Naive B cell (primary cell): ENCODE measurements at regions not wholly inside any gene's neighbourhood (a gene's known extent, or its start where the extent isn't known, plus 50 kb on each side); places are given as distances from the start of the nearest gene placed in this dataset.
"Not testable (repeated sequence)": the region's sequence is repeated elsewhere in the genome, so short reads cannot be mapped to it uniquely, and the experiment has no call there.

ENCODE experiments used
- ATAC-seq, 2 donors: fragments of 150-1000 bp; cut with Tn5 transposase; 2 replicates each; pipeline ENCODE4 v1.10.0; 2021; ENCODE audit warnings: low read depth in 2 of 2, mild to moderate bottlenecking in 2 of 2, moderate library complexity in 2 of 2
- DNase-seq: peaks from one replicate; pipeline ENCODE4 v3.0.0; 2022
- H3K27ac Mint-ChIP-seq, 6 donors: one replicate each; pipeline ENCODE4 v1.8.0; 2020 to 2022; ENCODE audit warnings: mild to moderate bottlenecking in 6 of 6, mixed read lengths in 6 of 6, moderate library complexity in 5 of 6, inconsistent platforms in 2 of 6
- H3K27me3 Mint-ChIP-seq, 3 donors: one replicate each; pipeline ENCODE4 v1.8.0; 2021 to 2022; ENCODE audit warnings: mixed read lengths in 3 of 3, mild to moderate bottlenecking in 1 of 3
- H3K36me3 Mint-ChIP-seq, 2 donors: one replicate each; pipeline ENCODE4 v1.8.0; 2020 to 2022; ENCODE audit warnings: mixed read lengths in 2 of 2, inconsistent platforms in 1 of 2, mild to moderate bottlenecking in 1 of 2
- H3K4me1 Mint-ChIP-seq, 3 donors: one replicate each; pipeline ENCODE4 v1.8.0; 2020 to 2022; ENCODE audit warnings: mixed read lengths in 3 of 3, inconsistent platforms in 1 of 3, mild to moderate bottlenecking in 1 of 3, moderate library complexity in 1 of 3
- H3K4me3 Mint-ChIP-seq, 8 donors: one replicate each; pipeline ENCODE4 v1.8.0; 2020 to 2022; ENCODE audit warnings: mild to moderate bottlenecking in 8 of 8, mixed read lengths in 8 of 8, moderate library complexity in 8 of 8, inconsistent platforms in 2 of 8
- H3K9me3 Mint-ChIP-seq, 7 donors: one replicate each; pipeline ENCODE4 v1.8.0; 2020 to 2022; ENCODE audit warnings: mixed read lengths in 7 of 7, mild to moderate bottlenecking in 5 of 7, inconsistent platforms in 2 of 7, moderate library complexity in 1 of 7

GRCh38 chr7:49639068-49639593 is 134.3 kb upstream of the VWC2 start:
- no peaks in the 10 kb centered on the region for H3K4me1 Mint-ChIP-seq
- H3K27me3 Mint-ChIP-seq, result peaks cover 0 to 4% (median 0%) of the 10 kb centered on the region in 3 donors
- H3K36me3 Mint-ChIP-seq, result no peaks in the 10 kb centered on the region
- no peak overlapping the region for H3K27ac Mint-ChIP-seq
- H3K4me3 Mint-ChIP-seq, result no peak overlapping the region
- ATAC-seq (no peak), DNase-seq (no peak)
- H3K9me3 Mint-ChIP-seq, result peaks cover 0 to 7% (median 2%) of the 10 kb centered on the region in 7 donors

GRCh38 chr7:49639808-49640207 is 133.6 kb upstream of the VWC2 start:
- Mint-ChIP-seq H3K36me3 (no peaks in the 10 kb centered on the region), H3K4me1 (no peaks in the 10 kb centered on the region), H3K4me3 (no peak overlapping the region), H3K27me3 (peaks cover 0 to 4% (median 0%) of the 10 kb centered on the region in 3 donors), H3K9me3 (peaks cover 0 to 8% (median 2%) of the 10 kb centered on the region in 7 donors), H3K27ac (no peak overlapping the region)
- DNase-seq, result no peak
- ATAC-seq, result no peak

GRCh38 chr7:49643321-49643720 is 130.1 kb upstream of the VWC2 start:
- H3K9me3 Mint-ChIP-seq, result peaks cover 0 to 4% (median 0%) of the 10 kb centered on the region in 7 donors
- no peaks in the 10 kb centered on the region for H3K36me3 Mint-ChIP-seq
- ATAC-seq, result no peak
- H3K27me3 Mint-ChIP-seq, result peaks cover 0 to 4% (median 0%) of the 10 kb centered on the region in 3 donors
- DNase-seq, result no peak
- no peaks in the 10 kb centered on the region for H3K4me1 Mint-ChIP-seq
- no peak overlapping the region for H3K27ac Mint-ChIP-seq
- H3K4me3 Mint-ChIP-seq, result no peak overlapping the region

- DNase-seq, result no peak
- Mint-ChIP-seq H3K9me3 (peaks cover 0 to 4% (median 0%) of the 10 kb centered on the region in 7 donors), H3K27ac (no peak overlapping the region), H3K4me1 (no peaks in the 10 kb centered on the region), H3K36me3 (no peaks in the 10 kb centered on the region), H3K27me3 (peaks cover 0 to 4% (median 0%) of the 10 kb centered on the region in 3 donors), H3K4me3 (no peak overlapping the region)
- ATAC-seq, result no peak
Measured at GRCh38 chr7:49643736-49644135, 129.7 kb upstream of the VWC2 start.

- Mint-ChIP-seq H3K4me3 (no peak overlapping the region), H3K27me3 (peaks cover 0 to 4% (median 0%) of the 10 kb centered on the region in 3 donors), H3K36me3 (no peaks in the 10 kb centered on the region), H3K4me1 (no peaks in the 10 kb centered on the region), H3K27ac (no peak overlapping the region), H3K9me3 (peaks cover 0 to 4% (median 0%) of the 10 kb centered on the region in 7 donors)
- DNase-seq, result no peak
- no peak for ATAC-seq
Measured at GRCh38 chr7:49644396-49645166, 128.9 kb upstream of the VWC2 start.

GRCh38 chr7:49645296-49645695 is 128.1 kb upstream of the VWC2 start:
- peaks cover 0 to 4% (median 0%) of the 10 kb centered on the region in 7 donors for H3K9me3 Mint-ChIP-seq

GRCh38 chr7:49660170-49660783 is 113.2 kb upstream of the VWC2 start:
- ATAC-seq (no peak), DNase-seq (no peak)
- H3K4me1 Mint-ChIP-seq, result no peaks in the 10 kb centered on the region
- H3K4me3 Mint-ChIP-seq, result no peak overlapping the region
- no peaks in the 10 kb centered on the region for H3K27me3 Mint-ChIP-seq
- H3K27ac Mint-ChIP-seq, result no peak overlapping the region
- H3K36me3 Mint-ChIP-seq, result no peaks in the 10 kb centered on the region
- H3K9me3 Mint-ChIP-seq, result peaks cover 0 to 3% (median 0%) of the 10 kb centered on the region in 7 donors

More at GRCh38 chr7:49645296-49645695, 128.1 kb upstream of the VWC2 start:
- no peak for ATAC-seq
- Mint-ChIP-seq H3K4me1 (no peaks in the 10 kb centered on the region), H3K27ac (no peak overlapping the region), H3K27me3 (peaks cover 0 to 4% (median 0%) of the 10 kb centered on the region in 3 donors), H3K4me3 (no peak overlapping the region), H3K36me3 (no peaks in the 10 kb centered on the region)
- DNase-seq, result no peak

- no peak overlapping the region for H3K4me3 Mint-ChIP-seq
- no peak overlapping the region for H3K27ac Mint-ChIP-seq
- H3K27me3 Mint-ChIP-seq, result no peaks in the 10 kb centered on the region
- H3K36me3 Mint-ChIP-seq, result no peaks in the 10 kb centered on the region
- H3K9me3 Mint-ChIP-seq, result peaks cover 0 to 5% (median 2%) of the 10 kb centered on the region in 7 donors
- ATAC-seq, result no peak
- H3K4me1 Mint-ChIP-seq, result no peaks in the 10 kb centered on the region
- no peak for DNase-seq
Measured at GRCh38 chr7:49660976-49661375, 112.5 kb upstream of the VWC2 start.

GRCh38 chr7:49665963-49666362 is 107.5 kb upstream of the VWC2 start:
- DNase-seq, H3K4me1 Mint-ChIP-seq, H3K36me3 Mint-ChIP-seq, H3K27me3 Mint-ChIP-seq, H3K27ac Mint-ChIP-seq, H3K9me3 Mint-ChIP-seq, ATAC-seq, H3K4me3 Mint-ChIP-seq: not testable (repeated sequence)

- DNase-seq (no peak), ATAC-seq (no peak)
- no peaks in the 10 kb centered on the region for H3K27me3 Mint-ChIP-seq
- H3K36me3 Mint-ChIP-seq, result no peaks in the 10 kb centered on the region
- H3K4me3 Mint-ChIP-seq, result no peak overlapping the region
- H3K27ac Mint-ChIP-seq, result no peak overlapping the region
- H3K4me1 Mint-ChIP-seq, result no peaks in the 10 kb centered on the region
- H3K9me3 Mint-ChIP-seq, result peaks cover 0 to 10% (median 8%) of the 10 kb centered on the region in 7 donors
Measured at GRCh38 chr7:49666764-49667163, 106.7 kb upstream of the VWC2 start.

GRCh38 chr7:49669285-49669684 is 104.2 kb upstream of the VWC2 start:
- H3K27me3 Mint-ChIP-seq, result no peaks in the 10 kb centered on the region
- H3K4me1 Mint-ChIP-seq, result no peaks in the 10 kb centered on the region
- H3K27ac Mint-ChIP-seq, result no peak overlapping the region
- H3K36me3 Mint-ChIP-seq, result no peaks in the 10 kb centered on the region
- ATAC-seq (no peak), DNase-seq (no peak)
- no peak overlapping the region for H3K4me3 Mint-ChIP-seq
- peaks cover 0 to 10% (median 7%) of the 10 kb centered on the region in 7 donors for H3K9me3 Mint-ChIP-seq

GRCh38 chr7:49669692-49670260 is 103.7 kb upstream of the VWC2 start:
- no peaks in the 10 kb centered on the region for H3K27me3 Mint-ChIP-seq
- no peak for ATAC-seq
- no peak overlapping the region for H3K27ac Mint-ChIP-seq
- H3K9me3 Mint-ChIP-seq, result peaks cover 0 to 10% (median 7%) of the 10 kb centered on the region in 7 donors
- no peak for DNase-seq
- H3K4me1 Mint-ChIP-seq, result no peaks in the 10 kb centered on the region
- no peak overlapping the region for H3K4me3 Mint-ChIP-seq
- H3K36me3 Mint-ChIP-seq, result no peaks in the 10 kb centered on the region

- Mint-ChIP-seq H3K4me3 (no peak overlapping the region), H3K36me3 (no peaks in the 10 kb centered on the region), H3K27ac (no peak overlapping the region), H3K27me3 (no peaks in the 10 kb centered on the region), H3K9me3 (peaks cover 0 to 8% (median 5%) of the 10 kb centered on the region in 7 donors), H3K4me1 (no peaks in the 10 kb centered on the region)
- ATAC-seq (no peak), DNase-seq (no peak)
Measured at GRCh38 chr7:49670991-49671390, 102.4 kb upstream of the VWC2 start.

GRCh38 chr7:49692516-49692915 is 80.9 kb upstream of the VWC2 start:
- DNase-seq (no peak), ATAC-seq (no peak)
- Mint-ChIP-seq H3K27ac (no peak overlapping the region), H3K9me3 (no peaks in the 10 kb centered on the region), H3K27me3 (no peaks in the 10 kb centered on the region), H3K4me3 (no peak overlapping the region), H3K36me3 (no peaks in the 10 kb centered on the region), H3K4me1 (no peaks in the 10 kb centered on the region)
